OCI-LY7 (cell line): ENCODE measurements at regions not wholly inside any gene's neighbourhood (a gene's known extent, or its start where the extent isn't known, plus 50 kb on each side); places are given as distances from the start of the nearest gene placed in this dataset.

Experiments used
- BruUV-seq: library from RNA; stranded (reverse); fragments of 400-500 nt; replicated peaks from 2 replicates; lab custom pipeline; 2021; lab: Mats Ljungman, UMichigan
- CTCF ChIA-PET: fragments of 300-600 bp; sonication (Branson Sonifier 250); formaldehyde crosslinking; loops from one replicate; lab custom pipeline; 2022; ENCODE audit warnings: antibody characterized with exemption; ENCODE audit not compliant: unreplicated experiment; lab: Charles Lee
- POLR2A ChIA-PET: fragments of 300-600 bp; sonication (Branson Sonifier 250); formaldehyde crosslinking; loops from one replicate; lab custom pipeline; 2022; ENCODE audit warnings: antibody characterized with exemption; lab: Charles Lee
- DNase-seq: peaks from one replicate; pipeline ENCODE4 v3.0.0-alpha.2; 2015; ENCODE audit warnings: low spot score
- H2AFZ ChIP-seq: fragments of 200-600 bp; sonication (generic), shearing (Covaris generic); 2 replicates; pipeline ENCODE4 v1.6.1; 2014; ENCODE audit warnings: mild to moderate bottlenecking, antibody characterized with exemption, low read length, moderate library complexity
- H3K27ac ChIP-seq: fragments of 200-600 bp; sonication (generic); 2 replicates; pipeline ENCODE4 v1.5.1; 2014; ENCODE audit warnings: mixed run types, low read depth, mild to moderate bottlenecking, moderate library complexity, low read length, inconsistent platforms; ENCODE audit not compliant: poor library complexity, severe bottlenecking
- H3K36me3 ChIP-seq: fragments of 200-600 bp; sonication (generic); 2 replicates; pipeline ENCODE4 v1.6.1; 2014; ENCODE audit warnings: mild to moderate bottlenecking, antibody characterized with exemption, low read length, moderate library complexity, mixed read lengths; ENCODE audit not compliant: insufficient read depth
- H3K4me1 ChIP-seq: fragments of 200-600 bp; sonication (generic); 2 replicates; pipeline ENCODE4 v1.5.1; 2014; ENCODE audit warnings: mild to moderate bottlenecking, low read length; ENCODE audit not compliant: insufficient read depth, poor library complexity, severe bottlenecking
- H3K4me2 ChIP-seq: fragments of 200-600 bp; sonication (generic); 2 replicates; pipeline ENCODE4 v1.6.1; 2014; ENCODE audit warnings: mild to moderate bottlenecking, low read length
- H3K4me3 ChIP-seq: fragments of 200-600 bp; sonication (generic); 2 replicates; pipeline ENCODE4 v1.5.1; 2014; ENCODE audit warnings: mild to moderate bottlenecking, low read depth, low read length; ENCODE audit not compliant: poor library complexity, severe bottlenecking
- H3K79me2 ChIP-seq: fragments of 200-600 bp; sonication (generic); 2 replicates; pipeline ENCODE4 v1.6.1; 2016; ENCODE audit warnings: low read depth, mild to moderate bottlenecking, low read length, moderate library complexity, mixed read lengths; ENCODE audit not compliant: insufficient read depth
- H3K9me2 ChIP-seq: fragments of 200-600 bp; sonication (generic); 2 replicates; pipeline ENCODE4 v1.6.1; 2016; ENCODE audit warnings: mild to moderate bottlenecking, low read length, mixed read lengths; ENCODE audit not compliant: insufficient read depth
- H3K9me3 ChIP-seq: fragments of 200-600 bp; sonication (generic); 2 replicates; pipeline ENCODE4 v1.6.1; 2014; ENCODE audit warnings: mild to moderate bottlenecking, mixed run types, low read length, mixed read lengths
- H4K20me1 ChIP-seq: fragments of 200-600 bp; sonication (generic); 2 replicates; pipeline ENCODE4 v1.6.1; 2014; ENCODE audit warnings: mild to moderate bottlenecking, antibody characterized with exemption, low read length, moderate library complexity, mixed read lengths; ENCODE audit not compliant: insufficient read depth
- EZH2phosphoT487 ChIP-seq: fragments of 200-600 bp; sonication (generic); IDR thresholded peaks from 2 replicates; pipeline ENCODE4 v1.6.1; 2018; ENCODE audit warnings: low read depth, borderline replicate concordance, mild to moderate bottlenecking, mixed run types, antibody characterized with exemption, low read length, moderate library complexity, mixed read lengths
- intact Hi-C: fragments of 100-400 bp; cut with micrococcal nuclease; formaldehyde crosslinking; loops from one replicate; pipeline ENCODE4 v1.10.0; 2022; ENCODE audit not compliant: unreplicated experiment
- TF ChIP-seq, protein P1 (sequence below): fragments of 200-600 bp; sonication (generic); conservative IDR thresholded peaks from 2 replicates; pipeline ENCODE4 v1.5.1; 2014; ENCODE audit warnings: mild to moderate bottlenecking, antibody characterized with exemption, low read length, moderate library complexity, mixed read lengths

GRCh38 chr4:83205760-83206159 is 78.8 kb downstream of the COQ2 start:
- no peak overlapping the region for H3K4me2 ChIP-seq
- peaks cover 4% of the 10 kb centered on the region; the same call in 1 of the 2 replicates for H3K36me3 ChIP-seq
- CTCF ChIA-PET = interaction anchor here (1.0 kb wide), 1 partner anchor 131 kb away, joined by 3 read pairs; no protein-coding TSS in a partner anchor
- no peak overlapping the region for H3K27ac ChIP-seq
- no peak for DNase-seq
- H3K79me2 ChIP-seq = no peaks in the 10 kb centered on the region
- peaks cover 18% of the 10 kb centered on the region; the same call in 1 of the 2 replicates for H3K9me3 ChIP-seq
- POLR2A ChIA-PET = interaction anchor here (0.7 kb wide), 1 partner anchor 10 kb away, joined by 3 read pairs; no protein-coding TSS in a partner anchor
- no peaks in the 10 kb centered on the region for H3K9me2 ChIP-seq
- no peak overlapping the region for H3K4me3 ChIP-seq
- intact Hi-C loops = no loop called here
- H3K4me1 ChIP-seq = no peaks in the 10 kb centered on the region
- no TSS peak for BruUV-seq
- H2AFZ ChIP-seq = no peak overlapping the region
- TF ChIP-seq, protein P1, sequence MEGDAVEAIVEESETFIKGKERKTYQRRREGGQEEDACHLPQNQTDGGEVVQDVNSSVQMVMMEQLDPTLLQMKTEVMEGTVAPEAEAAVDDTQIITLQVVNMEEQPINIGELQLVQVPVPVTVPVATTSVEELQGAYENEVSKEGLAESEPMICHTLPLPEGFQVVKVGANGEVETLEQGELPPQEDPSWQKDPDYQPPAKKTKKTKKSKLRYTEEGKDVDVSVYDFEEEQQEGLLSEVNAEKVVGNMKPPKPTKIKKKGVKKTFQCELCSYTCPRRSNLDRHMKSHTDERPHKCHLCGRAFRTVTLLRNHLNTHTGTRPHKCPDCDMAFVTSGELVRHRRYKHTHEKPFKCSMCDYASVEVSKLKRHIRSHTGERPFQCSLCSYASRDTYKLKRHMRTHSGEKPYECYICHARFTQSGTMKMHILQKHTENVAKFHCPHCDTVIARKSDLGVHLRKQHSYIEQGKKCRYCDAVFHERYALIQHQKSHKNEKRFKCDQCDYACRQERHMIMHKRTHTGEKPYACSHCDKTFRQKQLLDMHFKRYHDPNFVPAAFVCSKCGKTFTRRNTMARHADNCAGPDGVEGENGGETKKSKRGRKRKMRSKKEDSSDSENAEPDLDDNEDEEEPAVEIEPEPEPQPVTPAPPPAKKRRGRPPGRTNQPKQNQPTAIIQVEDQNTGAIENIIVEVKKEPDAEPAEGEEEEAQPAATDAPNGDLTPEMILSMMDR = no peak
- TF ChIP-seq EZH2phosphoT487 = no peak
- H4K20me1 ChIP-seq = no peaks in the 10 kb centered on the region

- intact Hi-C loops = no loop called here
- Histone ChIP-seq H3K9me2 (no peaks in the 10 kb centered on the region), H3K4me3 (no peak overlapping the region), H3K27ac (no peak overlapping the region), H2AFZ (no peak overlapping the region), H3K4me2 (no peak overlapping the region), H3K4me1 (no peaks in the 10 kb centered on the region), H4K20me1 (no peaks in the 10 kb centered on the region), H3K36me3 (peaks cover 4% of the 10 kb centered on the region; the same call in 1 of the 2 replicates), H3K79me2 (no peaks in the 10 kb centered on the region), H3K9me3 (peaks cover 16% of the 10 kb centered on the region; the same call in 1 of the 2 replicates)
- ChIA-PET POLR2A (interaction anchor here (0.7 kb wide), 1 partner anchor 191 kb away, joined by 3 read pairs; no protein-coding TSS in a partner anchor), CTCF (no interaction called here)
- TF ChIP-seq, protein P1 = no peak
- no peak for TF ChIP-seq EZH2phosphoT487
- BruUV-seq = no TSS peak
- no peak for DNase-seq
These were observed 79.9 kb downstream of the COQ2 start for GRCh38 chr4:83204731-83205130.

- no peaks in the 10 kb centered on the region for H3K36me3 ChIP-seq
- no TSS peak for BruUV-seq
- ChIA-PET CTCF (no interaction called here), POLR2A (interaction anchor here (0.6 to 0.7 kb wide), 2 partner anchors 29 to 188 kb away, joined by 3 read pairs; no protein-coding TSS in a partner anchor)
- no peak overlapping the region for H3K4me2 ChIP-seq
- H3K4me3 ChIP-seq = no peak overlapping the region
- no peaks in the 10 kb centered on the region for H3K9me2 ChIP-seq
- no peaks in the 10 kb centered on the region for H3K79me2 ChIP-seq
- intact Hi-C loops = no loop called here
- no peaks in the 10 kb centered on the region for H4K20me1 ChIP-seq
- TF ChIP-seq EZH2phosphoT487 = no peak
- TF ChIP-seq, protein P1 = no peak
- no peak for DNase-seq
- no peaks in the 10 kb centered on the region for H3K9me3 ChIP-seq
- H2AFZ ChIP-seq = no peak overlapping the region
- peaks cover 16% of the 10 kb centered on the region for H3K4me1 ChIP-seq
- no peak overlapping the region for H3K27ac ChIP-seq
These were observed 82.8 kb downstream of the COQ2 start for GRCh38 chr4:83201761-83202160.
